HepG2 (cell line): ENCODE measurements at regions not wholly inside any gene's neighbourhood (a gene's known extent, or its start where the extent isn't known, plus 50 kb on each side); places are given as distances from the start of the nearest gene placed in this dataset.

ENCODE experiments used
- ATAC-seq: fragments of 200-7000 bp; cut with Tn5 transposase; 3 replicates; pipeline ENCODE4 v1.9.1; 2020; ENCODE audit warnings: mild to moderate bottlenecking, moderate library complexity
- BruUV-seq: library from RNA; stranded (reverse); fragments of 400-500 nt; replicated peaks from 2 replicates; lab custom pipeline; 2021; lab: Mats Ljungman, UMichigan
- CTCF ChIA-PET: fragments of 300-600 bp; formaldehyde crosslinking; extraction: SDS; loops from one replicate; lab custom pipeline; 2021; ENCODE audit warnings: low total read pairs, inconsistent platforms, low intra/inter-chr PET ratio; lab: Yijun Ruan, JAX
- POLR2A ChIA-PET: fragments of 350-600 bp; sonication (Branson Sonifier 250); formaldehyde crosslinking; loops from one replicate; lab custom pipeline; 2020; ENCODE audit warnings: antibody characterized with exemption, inconsistent platforms; lab: Yijun Ruan, JAX
- DNase-seq: peaks from one replicate; pipeline ENCODE4 v3.0.0-alpha.2; 2015; ENCODE audit warnings: low spot score
- FAIRE-seq: peaks from 3 replicates; lab custom pipeline; 2011; peaks lifted over from hg19 to GRCh38; lab: Jason Lieb, UNC
- H2AFZ ChIP-seq: one replicate; pipeline ENCODE4 v1.6.1; 2011; ENCODE audit warnings: low read length, inconsistent platforms
- H3K27ac ChIP-seq: fragments of 300-600 bp; 3 replicates; pipeline ENCODE4 v1.8.0; 2011; ENCODE audit warnings: mixed run types, mild to moderate bottlenecking, mixed read lengths, low read length, inconsistent platforms; ENCODE audit not compliant: insufficient read depth; ENCODE audit errors: extremely low read length
- H3K27me3 ChIP-seq, 2 experiments: fragments of 200-600 bp in 1 of 2; 2 replicates in 1 of 2; 3 replicates in 1 of 2; pipeline versions ENCODE4 v1.6.0 to v1.8.0; 2011; ENCODE audit warnings: low read length in 2 of 2, mild to moderate bottlenecking in 2 of 2, moderate library complexity in 2 of 2, inconsistent platforms in 1 of 2; ENCODE audit not compliant: insufficient read depth in 2 of 2, control insufficient read depth in 1 of 2
- H3K36me3 ChIP-seq, 2 experiments: fragments of 200-600 bp in 1 of 2; replicated peaks in 1 of 2; 2 replicates in 1 of 2; 3 replicates in 1 of 2; pipeline versions ENCODE4 v1.5.1 to v1.8.0; 2011; ENCODE audit warnings: low read length in 2 of 2, inconsistent platforms in 1 of 2; ENCODE audit not compliant: insufficient read depth in 2 of 2, control insufficient read depth in 1 of 2
- H3K4me1 ChIP-seq: 2 replicates; pipeline ENCODE4 v1.5.1; 2012; ENCODE audit warnings: low read length, inconsistent platforms; ENCODE audit not compliant: insufficient read depth
- H3K4me2 ChIP-seq: 2 replicates; pipeline ENCODE4 v1.6.0; 2011; ENCODE audit warnings: low read depth, low read length, inconsistent platforms
- H3K4me3 ChIP-seq, 3 experiments: fragments of 200-600 bp in 1 of 3; sonication (generic), shearing (Covaris generic) in 1 of 3; replicated peaks in 1 of 3; 2 replicates each; pipeline ENCODE4 v1.5.1; 2011 to 2016; ENCODE audit warnings: low read length in 3 of 3, inconsistent platforms in 2 of 3, low read depth in 2 of 3, mild to moderate bottlenecking in 2 of 3, control low read depth in 1 of 3, mixed read lengths in 1 of 3; ENCODE audit not compliant: insufficient read depth in 1 of 3
- H3K79me2 ChIP-seq: one replicate; pipeline ENCODE4 v1.6.1; 2011; ENCODE audit warnings: low read length, inconsistent platforms; ENCODE audit not compliant: insufficient read depth
- H3K9ac ChIP-seq: 2 replicates; pipeline ENCODE4 v1.6.0; 2011; ENCODE audit warnings: mild to moderate bottlenecking, low read depth, low read length, inconsistent platforms; ENCODE audit not compliant: insufficient read depth
- H3K9me3 ChIP-seq: 2 replicates; pipeline ENCODE4 v1.5.1; 2012; ENCODE audit warnings: mild to moderate bottlenecking, low read length
- H4K20me1 ChIP-seq: 2 replicates; pipeline ENCODE4 v1.6.0; 2011; ENCODE audit warnings: inconsistent platforms, mild to moderate bottlenecking, low read length, moderate library complexity; ENCODE audit not compliant: insufficient read depth
- AKAP8 ChIP-seq: sonication (generic); formaldehyde crosslinking; IDR thresholded peaks from 2 replicates; pipeline ENCODE4 v1.5.1; 2020; ENCODE audit warnings: mild to moderate bottlenecking, missing genetic modification reagents
- HOXA7 ChIP-seq: sonication (generic); formaldehyde crosslinking; IDR thresholded peaks from 2 replicates; pipeline ENCODE4 v1.8.1; 2022; ENCODE audit warnings: mild to moderate bottlenecking, missing genetic modification reagents, moderate library complexity
- MAFG ChIP-seq: sonication (generic); formaldehyde crosslinking; IDR thresholded peaks from 2 replicates; pipeline ENCODE4 v1.5.1; 2020; ENCODE audit warnings: mild to moderate bottlenecking, missing genetic modification reagents
- ZNF292 ChIP-seq: sonication (generic); formaldehyde crosslinking; IDR thresholded peaks from 2 replicates; pipeline ENCODE4 v1.8.1; 2022; ENCODE audit warnings: mild to moderate bottlenecking, low read depth, missing genetic modification reagents, borderline replicate concordance
- ZNF296 ChIP-seq: sonication (generic); formaldehyde crosslinking; conservative IDR thresholded peaks from 2 replicates; pipeline ENCODE4 v1.5.0; 2020; ENCODE audit warnings: mild to moderate bottlenecking, missing genetic modification reagents
- ZNF329 ChIP-seq: sonication (generic); formaldehyde crosslinking; IDR thresholded peaks from 2 replicates; pipeline ENCODE4 v1.9.0; 2021; ENCODE audit warnings: low read depth, mild to moderate bottlenecking, missing genetic modification reagents
- ZNF335 ChIP-seq: sonication (generic); formaldehyde crosslinking; IDR thresholded peaks from 2 replicates; pipeline ENCODE4 v1.4.0; 2020; ENCODE audit warnings: missing genetic modification reagents
- ZNF773 ChIP-seq: sonication (generic); formaldehyde crosslinking; IDR thresholded peaks from 2 replicates; pipeline ENCODE4 v1.4.0; 2020; ENCODE audit warnings: missing genetic modification reagents, borderline replicate concordance
- ZXDC ChIP-seq: sonication (generic); formaldehyde crosslinking; IDR thresholded peaks from 2 replicates; pipeline ENCODE4 v1.5.0; 2020; ENCODE audit warnings: mild to moderate bottlenecking, missing genetic modification reagents
- WGBS: methylation state at CpG from one replicate; pipeline ENCODE4 v1.1.6; 2017; ENCODE audit warnings: low lambda C conversion rate; 5-methylcytosine and 5-hydroxymethylcytosine counted together
- in situ Hi-C: cut with HindIII; loops from 2 replicates; pipeline ENCODE4 v1.10.0; 2017; ENCODE audit warnings: low pct_unique_long_range_greater_than_20kb; ENCODE audit not compliant: extremely low pct_ligation_motif_present
- intact Hi-C: fragments of 100-400 bp; cut with micrococcal nuclease; formaldehyde crosslinking; loops from one replicate; pipeline ENCODE4 v1.10.0; 2022; ENCODE audit not compliant: unreplicated experiment

- TF ChIP-seq ZNF296 (CRISPR knock-in tag) (no peak), ZNF335 (CRISPR knock-in tag) (no peak), MAFG (no peak), ZNF329 (no peak)
Measured at GRCh38 chr5:3060283-3060682, 308.8 kb upstream of the IRX2 start (continued).

DNA sequence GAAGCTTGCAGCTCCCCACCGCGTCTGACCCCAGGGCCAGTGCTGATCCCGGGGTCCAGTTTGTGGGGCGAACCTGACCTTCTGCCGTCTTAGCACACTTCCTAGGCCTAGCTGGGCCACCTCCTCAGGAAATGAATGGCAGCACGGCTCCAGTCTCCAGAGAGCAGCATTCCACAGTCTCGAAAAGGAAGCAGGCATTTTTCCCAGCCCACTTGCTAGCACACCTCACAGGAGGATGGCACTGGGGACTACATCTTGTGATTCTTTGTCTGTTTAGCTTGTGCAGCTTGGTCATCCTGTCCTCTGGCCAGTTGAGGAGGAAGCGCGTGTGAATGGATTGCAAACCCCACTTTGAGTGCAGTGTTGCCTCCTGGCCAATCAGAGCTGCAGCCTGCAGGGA, 308.0 kb upstream of the IRX2 start:
- in situ Hi-C loops: no loop called here
- no TSS peak for BruUV-seq

More for the DNA sequence above, 308.0 kb upstream of the IRX2 start:
- Histone ChIP-seq H3K9me3 (peaks cover 36% of the 10 kb centered on the region), H3K9ac (no peak overlapping the region), H3K36me3 (no peaks in the 10 kb centered on the region), H3K4me2 (no peak overlapping the region), H3K79me2 (no peaks in the 10 kb centered on the region), H3K4me3 (no peak overlapping the region), H2AFZ (no peak overlapping the region), H3K4me1 (no peaks in the 10 kb centered on the region), H4K20me1 (no peaks in the 10 kb centered on the region), H3K27me3 (peaks cover 0 to 11% of the 10 kb centered on the region in 2 experiments; a peak in 1 of 5 replicates), H3K27ac (no peak overlapping the region)
- ChIA-PET CTCF (no interaction called here), POLR2A (no interaction called here)
- no peak for ATAC-seq
- TF ChIP-seq ZXDC (CRISPR knock-in tag) (no peak), ZNF292 (CRISPR knock-in tag) (no peak), ZNF773 (no peak), AKAP8 (CRISPR knock-in tag) (no peak), HOXA7 (CRISPR knock-in tag) (no peak)
- no peak for FAIRE-seq
- no peak for DNase-seq
- WGBS: 40% methylated on average over 5 of the region's 9 CpGs
- intact Hi-C loops: no loop called here
